Fibroblast of upper back skin (primary cell): ENCODE measurements at regions not wholly inside any gene's neighbourhood (a gene's known extent, or its start where the extent isn't known, plus 50 kb on each side); places are given as distances from the start of the nearest gene placed in this dataset.

Experiments used
- DNase-seq: peaks from one replicate; pipeline ENCODE4 v3.0.0-alpha.2; 2013

DNA sequence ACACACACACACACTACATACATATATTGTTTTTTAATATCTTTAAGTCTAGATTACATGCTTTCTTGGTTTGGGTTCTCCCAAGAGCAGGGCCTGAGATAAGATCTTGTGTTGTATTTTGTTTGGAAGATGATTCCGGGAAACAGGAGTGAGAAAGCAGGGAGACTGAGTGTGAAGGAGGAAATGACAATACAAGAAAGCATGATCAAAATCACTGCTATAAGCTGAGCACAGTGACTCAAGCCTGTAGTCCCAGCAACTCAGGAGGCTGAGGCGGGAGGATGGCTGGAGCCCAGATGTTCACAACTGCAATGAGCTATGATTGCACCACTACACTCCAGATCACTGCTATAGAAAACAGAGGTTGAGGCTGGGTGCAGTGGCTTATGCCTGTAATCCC, 267.6 kb downstream of the SKIDA1 start:
- peak; percentile 13 for DNase-seq

DNA sequence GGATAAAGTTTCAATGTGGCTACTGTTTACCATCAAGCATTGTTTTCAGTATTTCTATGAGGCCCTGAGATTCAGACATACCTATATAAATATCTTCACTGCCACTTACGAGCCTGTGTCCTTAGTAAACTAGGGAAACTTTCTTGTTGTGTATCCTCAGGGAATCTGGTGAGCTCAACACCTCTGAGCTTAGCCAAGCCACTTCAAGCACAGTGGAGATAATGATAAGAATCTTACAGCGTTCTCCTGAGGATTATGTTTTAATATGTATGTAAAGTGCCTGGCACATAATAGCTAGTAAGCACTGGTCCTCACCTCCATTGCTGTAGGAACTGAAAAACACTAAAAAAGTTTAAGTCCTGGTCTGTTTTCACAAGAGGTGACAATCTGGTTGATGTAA, 268.3 kb downstream of the SKIDA1 start:
- DNase-seq: no peak

DNA sequence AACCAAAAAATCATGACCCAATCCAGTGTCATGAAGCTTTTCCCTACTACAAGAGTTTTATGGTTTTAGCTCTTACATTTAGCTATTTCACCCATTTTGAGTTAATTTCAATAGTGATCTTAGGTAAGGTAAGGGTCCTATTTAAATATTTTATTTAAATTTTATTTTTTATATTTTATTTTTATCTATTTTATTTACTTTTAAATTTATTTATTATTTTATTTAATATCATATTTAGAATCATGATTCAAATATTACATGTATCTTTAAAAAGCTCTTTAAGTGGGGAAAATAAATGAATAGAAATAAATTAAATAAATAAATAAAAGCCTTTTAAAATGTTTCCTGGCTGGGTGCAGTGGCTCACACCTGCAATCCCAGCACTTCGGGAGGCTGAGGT, 276.0 kb downstream of the SKIDA1 start:
- DNase-seq: no peak

DNA sequence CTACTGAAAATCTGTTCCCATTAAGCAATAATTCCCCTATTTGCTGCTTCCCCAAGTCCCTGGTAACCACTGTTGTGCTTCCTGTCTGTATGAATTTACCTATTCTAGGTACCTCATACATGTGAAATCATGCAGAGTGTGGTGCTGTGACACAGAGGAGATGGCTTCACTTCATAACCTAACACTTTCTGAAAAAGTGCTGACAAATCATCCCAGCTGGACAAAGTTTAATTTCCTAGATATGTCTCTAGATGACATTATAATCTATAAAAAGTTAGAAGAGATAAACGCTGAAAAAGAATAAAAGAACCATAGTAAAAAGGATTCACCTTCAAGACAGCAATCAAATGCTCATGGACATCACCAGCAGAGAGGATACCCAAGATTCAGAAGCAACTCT, 277.9 kb downstream of the SKIDA1 start:
- no peak for DNase-seq

DNA sequence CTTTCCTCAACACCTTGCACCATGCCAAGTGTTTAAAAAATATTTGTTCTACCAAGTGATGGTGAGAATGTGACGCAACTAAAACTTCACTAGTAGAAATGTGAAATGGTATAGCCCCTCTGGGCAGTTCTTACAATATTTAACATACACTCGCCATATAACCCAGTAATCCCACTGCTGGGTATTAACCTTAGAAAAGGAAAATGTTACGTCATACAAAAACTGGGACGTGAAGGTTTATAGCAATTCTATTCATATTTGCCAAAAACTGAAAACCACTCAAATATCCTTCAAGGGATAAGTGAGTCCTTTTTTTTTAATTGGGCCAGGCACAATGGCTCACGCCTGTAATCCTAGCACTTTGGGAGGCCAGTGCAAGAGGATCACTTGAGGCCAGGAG, 279.3 kb downstream of the SKIDA1 start:
- DNase-seq: no peak

DNA sequence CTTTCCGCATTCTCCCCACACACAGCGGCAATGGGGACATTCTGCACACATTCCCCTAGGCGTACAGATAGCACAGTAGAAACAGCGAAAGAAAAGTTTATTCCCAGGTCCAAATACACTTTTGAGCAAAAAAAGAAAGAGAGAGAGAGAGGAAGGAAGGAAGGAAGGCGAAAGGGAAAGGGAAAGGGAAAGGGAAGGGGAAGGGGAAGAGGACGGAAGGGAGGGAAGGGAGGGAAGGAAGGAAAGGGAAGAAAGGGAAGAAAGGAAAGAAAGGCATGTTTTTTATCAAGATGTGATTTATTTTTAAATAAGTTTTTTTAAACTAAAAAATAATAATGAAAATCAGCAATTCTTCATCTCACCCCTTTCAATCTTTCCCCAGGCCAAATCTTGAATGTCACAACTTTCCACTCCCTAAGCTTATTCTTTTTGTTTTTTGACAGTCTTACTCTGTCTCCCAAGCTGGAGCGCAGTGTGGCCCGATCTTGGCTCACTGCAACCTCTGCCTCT, 281.7 kb downstream of the SKIDA1 start:
- DNase-seq: no peak

DNA sequence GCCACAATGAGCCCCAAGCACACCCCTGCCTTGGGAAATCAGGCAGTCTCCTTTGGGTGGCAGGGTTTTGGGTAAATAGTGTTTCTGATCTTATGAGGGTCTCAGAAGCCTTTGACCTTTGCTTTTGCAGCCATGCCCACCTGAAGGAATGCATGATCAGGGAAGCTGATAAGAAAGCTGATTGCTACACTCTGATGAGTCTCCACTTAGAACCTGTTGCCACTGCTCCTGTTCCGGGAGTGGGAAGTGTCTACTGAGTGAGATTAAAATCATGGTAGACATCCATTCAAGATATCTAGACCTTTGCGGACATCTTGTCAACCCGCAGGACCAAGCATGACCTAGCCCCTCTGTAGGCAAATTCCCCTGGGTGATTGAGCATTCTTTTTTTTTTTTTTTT, 282.6 kb downstream of the SKIDA1 start:
- no peak for DNase-seq

DNA sequence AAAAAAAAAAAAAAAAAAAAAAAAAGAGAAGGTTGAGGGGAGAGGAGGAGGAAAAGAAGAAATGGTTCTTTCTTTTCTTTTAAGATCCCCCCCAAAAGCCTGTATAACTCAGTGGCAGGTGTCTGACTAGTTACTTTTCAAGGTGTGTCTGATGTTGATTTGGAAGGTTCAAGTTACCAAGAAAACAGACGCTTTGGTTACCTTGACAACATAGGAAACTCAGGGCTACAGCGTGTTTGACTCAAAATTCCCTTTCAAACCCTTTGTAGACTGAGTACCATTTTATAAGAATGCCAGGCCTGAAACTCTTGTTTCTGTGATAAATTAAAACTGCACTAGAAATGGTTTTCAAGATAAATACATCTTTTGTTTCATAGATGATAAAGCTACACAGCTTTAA, 286.8 kb downstream of the SKIDA1 start:
- DNase-seq: no peak

DNA sequence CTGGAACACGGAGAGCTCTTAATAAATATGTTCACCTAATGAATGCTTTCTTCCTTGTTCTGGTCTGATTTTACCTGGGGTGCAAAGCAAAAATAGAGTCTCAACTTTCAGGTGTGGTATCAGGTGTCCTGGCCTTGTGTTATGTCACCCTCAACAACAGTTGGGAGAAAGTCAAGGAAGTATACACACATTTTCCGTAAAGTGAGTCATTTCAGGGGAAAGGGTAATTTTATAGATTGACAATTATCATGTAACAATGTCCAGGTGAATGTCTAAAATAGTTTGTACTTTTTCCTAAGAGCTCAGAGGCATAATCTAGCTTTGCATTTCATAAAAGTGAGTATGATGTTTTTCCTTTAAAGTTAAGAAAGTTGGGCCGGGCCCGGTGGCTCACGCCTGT, 287.4 kb downstream of the SKIDA1 start:
- DNase-seq: no peak

DNA sequence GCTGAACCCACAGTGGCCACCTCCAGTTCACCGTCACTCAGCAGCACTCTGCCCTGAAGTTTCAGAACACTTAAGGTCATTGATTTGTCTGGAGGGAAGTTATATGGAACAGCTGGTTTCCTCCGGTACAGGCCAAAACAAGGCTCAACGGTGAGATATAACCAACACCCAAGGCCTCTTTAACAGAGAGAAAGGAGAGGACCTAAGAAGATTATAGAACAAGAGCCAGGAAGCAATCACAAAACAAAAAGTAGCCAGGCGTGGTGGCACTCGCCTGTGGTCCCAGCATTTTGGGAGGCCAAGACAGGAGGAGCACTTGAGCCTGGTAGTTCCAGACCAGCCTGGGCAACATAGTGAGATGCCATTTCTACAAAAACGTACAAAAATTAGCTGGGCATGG, 290.7 kb downstream of the SKIDA1 start:
- DNase-seq: no peak

DNA sequence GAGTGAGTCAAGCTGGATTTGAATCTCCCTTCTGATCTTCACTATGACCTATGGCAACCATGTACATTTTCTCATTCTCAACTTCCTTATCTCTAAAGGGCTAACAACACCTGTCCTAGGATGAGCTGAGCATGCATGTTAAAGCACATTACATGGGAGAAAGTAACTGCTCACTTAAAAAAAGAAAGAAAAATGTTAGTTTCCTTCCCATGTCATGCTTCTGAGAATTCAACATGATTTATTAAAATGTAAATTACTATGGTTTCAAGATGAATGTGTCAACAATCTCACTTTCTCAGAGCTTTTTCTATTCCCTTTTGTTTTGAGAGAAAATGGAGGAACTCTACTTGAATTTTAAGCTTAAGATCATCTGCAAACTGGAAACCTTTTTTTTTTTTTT, 295.3 kb downstream of the SKIDA1 start:
- DNase-seq: no peak

DNA sequence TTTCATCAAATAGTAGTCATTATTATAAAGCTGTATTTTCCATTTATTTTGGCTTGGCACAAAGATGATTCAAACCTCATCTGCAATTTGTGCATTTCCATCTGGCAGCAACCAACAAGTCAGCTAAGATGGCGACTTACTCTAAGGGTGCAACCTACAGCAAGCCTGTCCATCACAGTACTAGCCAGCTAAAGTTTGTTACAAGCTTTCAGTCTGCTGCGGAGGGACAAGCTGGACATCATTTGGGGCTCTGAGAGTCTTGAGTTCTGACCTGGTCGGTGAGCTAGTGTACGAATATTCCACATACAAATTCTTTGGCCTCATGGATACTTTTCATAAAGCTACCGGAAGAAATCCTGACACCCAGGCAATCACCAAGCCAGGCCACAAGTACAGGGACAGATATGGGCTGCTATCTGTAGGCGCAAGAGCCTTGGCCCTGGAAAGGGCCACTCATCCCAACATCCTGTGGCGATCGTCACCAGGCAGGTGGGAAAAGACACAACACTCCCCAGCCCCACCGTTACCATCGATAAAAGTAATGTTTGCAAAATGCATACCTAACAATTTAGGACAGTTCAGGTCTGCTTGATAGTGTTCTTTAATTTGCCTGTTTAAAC, 307.6 kb downstream of the SKIDA1 start:
- no peak for DNase-seq

DNA sequence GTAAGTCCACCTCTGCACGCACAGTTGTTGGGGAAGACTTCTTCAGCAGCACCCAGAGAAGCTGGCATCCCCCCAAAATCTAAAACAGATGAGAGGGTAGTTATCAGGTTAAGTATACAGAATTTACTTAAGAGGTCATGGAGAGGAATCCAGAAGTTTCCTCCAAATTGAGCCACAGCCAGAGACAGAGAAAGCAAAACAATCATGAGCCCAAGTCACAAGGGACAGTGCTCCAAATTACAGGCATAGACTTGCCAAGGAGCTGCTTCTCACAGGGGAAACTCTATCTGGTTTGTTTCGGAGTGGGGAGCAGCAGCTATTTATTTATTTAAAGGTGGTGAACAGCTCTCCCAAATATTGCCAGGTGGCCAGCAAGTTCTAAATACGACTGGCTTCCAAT, 308.4 kb downstream of the SKIDA1 start:
- DNase-seq: no peak

DNA sequence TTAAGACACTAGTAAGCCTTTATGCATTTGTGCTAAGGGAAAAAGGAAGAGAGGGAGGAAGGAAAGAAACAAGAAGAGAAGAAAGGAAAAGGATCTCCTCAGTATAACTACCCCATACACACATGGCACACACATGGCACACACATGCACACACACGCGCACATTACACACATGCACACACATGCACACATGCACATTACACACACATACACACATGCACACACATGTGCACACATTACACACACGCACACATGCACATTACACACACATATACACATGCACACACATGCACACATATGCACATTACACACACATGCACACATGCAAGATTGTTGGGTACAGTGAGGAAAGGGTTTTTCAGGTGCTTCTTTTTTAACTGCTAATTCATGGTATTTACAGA, 311.2 kb downstream of the SKIDA1 start:
- no peak for DNase-seq

DNA sequence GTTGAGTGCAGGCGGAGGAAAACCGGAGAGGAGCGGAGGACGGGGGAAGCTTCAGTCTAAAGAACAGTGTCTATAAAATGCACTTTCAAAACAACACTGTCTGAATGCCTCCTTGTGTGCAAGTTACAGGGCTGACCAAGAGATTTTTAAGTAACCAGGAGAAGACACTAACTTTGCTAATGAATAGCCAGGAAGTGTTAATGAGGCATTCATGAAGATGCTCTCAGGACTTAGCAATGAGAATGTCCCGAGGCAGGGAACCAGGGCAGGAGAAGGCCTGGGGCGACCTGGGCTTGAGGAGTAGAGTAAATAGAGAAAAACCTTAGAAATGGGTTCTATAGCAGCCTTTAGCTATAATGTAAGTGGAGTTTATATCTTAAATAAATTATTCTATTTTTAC, 312.1 kb downstream of the SKIDA1 start:
- DNase-seq: no peak

DNA sequence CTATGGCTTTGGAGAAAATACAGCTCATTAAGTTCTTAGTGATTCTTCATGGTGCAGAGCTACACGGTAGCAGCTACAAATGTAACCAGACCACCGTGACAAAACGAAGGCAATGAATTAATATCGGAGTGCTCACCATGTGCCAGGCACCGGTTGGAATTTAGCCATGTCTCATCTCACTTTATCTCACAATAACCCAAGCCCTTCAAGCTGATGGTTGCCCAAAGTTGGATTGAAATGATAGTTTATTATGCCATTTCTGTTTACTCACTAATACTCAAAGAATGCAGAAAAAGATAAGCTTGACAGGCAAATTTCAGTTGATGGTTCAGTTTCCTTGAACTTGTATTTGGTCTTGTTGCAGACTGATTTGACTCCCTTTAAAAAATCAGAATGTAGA, 312.6 kb downstream of the SKIDA1 start:
- no peak for DNase-seq

DNA sequence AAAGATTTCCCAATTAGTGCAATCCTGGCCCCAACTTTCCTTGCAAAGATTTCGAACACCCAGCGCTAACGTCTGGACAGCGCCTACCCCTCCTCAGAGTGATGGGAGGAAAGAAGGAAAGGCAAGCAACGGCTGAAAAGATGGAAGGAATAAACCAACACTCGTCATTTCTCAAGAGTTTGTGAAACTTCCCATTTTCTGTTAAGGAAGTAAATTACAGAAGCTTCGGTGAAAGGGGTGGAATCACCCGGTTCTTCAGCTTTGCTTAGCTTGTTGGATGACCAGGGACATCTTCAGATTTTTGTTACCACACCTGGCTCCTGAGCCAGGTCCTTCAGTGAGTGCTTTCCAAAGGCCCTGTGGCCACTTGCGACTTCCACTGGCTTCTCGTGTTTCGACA, 313.1 kb downstream of the SKIDA1 start:
- no peak for DNase-seq

DNA sequence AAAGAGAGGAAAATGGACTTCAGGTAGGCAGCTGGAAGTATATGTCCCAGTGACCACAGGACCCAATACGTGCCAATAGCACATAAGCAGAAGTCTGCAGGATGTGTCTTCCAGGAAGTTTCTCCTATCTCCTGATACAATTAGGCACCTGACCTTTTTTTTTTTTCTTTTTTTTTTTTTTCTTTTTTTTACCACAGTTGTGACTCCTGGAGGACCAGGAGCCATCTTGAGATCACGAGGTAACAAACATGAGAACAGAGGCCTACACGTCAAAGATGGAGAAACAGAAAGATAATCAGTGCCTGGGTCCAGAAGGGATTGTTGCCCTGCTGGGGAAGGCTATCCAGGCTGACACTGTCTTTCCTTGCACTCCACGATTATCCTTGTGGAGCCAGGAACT, 312.4 kb upstream of the NEBL start:
- no peak for DNase-seq

DNA sequence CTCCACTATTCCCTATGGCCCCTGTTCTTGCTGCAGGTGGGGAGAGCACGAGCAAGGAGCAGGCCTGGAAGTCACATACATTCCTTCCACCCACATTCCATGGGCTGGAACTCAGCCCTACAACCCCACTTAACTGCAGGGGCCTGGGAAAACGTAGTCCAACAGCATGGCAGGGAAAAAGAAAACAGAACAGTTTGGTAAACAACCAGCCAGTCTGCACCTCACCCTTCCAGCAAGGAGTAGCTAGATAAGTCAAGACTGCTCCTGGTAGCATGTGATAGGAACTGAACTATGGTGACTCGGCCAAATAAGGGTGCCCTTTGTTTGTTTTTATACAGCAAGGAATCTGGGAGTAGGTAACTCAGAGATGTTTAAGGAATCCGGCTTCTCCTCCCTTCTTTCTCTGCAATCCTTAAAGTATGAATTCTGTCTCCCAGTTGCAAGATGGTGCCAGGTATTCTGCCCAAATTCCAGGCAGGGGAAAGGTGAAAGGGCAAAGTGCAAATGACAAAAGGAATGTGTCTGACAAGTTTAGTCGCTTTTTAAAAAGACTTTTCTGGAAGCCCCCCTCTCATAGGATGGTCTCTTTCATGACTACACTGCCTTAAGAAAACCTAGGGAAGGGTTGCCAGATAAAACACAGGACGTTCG, 311.7 kb upstream of the NEBL start:
- no peak for DNase-seq

DNA sequence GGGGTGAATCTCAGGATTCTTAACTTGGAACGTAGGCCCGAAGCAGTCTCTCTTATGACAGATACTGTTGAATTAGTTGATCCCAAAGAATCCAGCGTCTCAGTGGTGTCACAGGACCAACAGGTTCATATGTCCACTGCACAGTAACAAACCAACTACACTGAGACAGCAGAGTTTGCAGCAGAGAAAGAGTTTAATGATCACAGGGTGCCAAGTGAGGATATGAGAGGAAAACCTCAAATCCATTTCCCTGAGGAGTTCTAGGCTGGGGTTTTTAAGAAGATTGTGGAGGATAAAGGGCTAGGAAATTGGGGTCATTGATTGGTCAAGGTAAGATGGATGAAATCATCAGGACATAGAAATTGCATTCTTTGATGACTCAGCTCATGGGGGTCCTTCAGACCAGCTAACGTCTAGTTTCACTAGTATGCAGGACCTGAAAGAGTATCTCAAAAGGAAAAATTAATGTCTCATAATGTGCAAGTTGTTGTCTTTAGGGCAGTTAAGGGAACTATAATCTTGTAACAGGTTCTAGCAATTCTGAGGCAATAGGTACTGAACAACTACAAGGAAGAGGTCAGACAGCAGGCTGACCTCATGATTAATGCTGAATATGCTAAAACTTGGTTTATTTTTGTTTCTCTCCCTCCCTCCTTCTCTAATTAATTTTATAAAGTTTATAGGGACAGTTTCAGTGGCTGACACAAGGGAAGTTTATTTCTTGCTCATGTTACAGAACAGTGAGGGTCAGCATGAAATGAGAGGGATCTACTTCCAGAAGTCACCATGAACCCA, 310.9 kb upstream of the NEBL start:
- no peak for DNase-seq

DNA sequence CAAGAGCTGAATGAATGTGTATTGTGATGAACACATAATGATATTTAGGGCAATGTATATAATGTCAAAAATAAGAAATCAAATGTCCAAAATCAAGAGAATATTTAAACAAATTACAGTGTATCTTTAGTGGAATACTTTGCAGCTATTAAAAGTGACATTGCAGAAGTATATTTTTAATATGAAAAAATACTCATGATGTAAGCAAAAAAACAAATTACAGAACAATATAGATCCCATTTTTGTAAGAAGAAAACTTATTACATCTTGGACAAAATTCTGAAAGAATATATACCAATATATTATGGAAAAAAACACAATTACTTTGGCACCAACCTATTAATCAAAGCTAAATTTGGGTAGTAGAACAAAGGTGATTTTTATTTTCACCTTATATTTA, 308.2 kb upstream of the NEBL start:
- no peak for DNase-seq

DNA sequence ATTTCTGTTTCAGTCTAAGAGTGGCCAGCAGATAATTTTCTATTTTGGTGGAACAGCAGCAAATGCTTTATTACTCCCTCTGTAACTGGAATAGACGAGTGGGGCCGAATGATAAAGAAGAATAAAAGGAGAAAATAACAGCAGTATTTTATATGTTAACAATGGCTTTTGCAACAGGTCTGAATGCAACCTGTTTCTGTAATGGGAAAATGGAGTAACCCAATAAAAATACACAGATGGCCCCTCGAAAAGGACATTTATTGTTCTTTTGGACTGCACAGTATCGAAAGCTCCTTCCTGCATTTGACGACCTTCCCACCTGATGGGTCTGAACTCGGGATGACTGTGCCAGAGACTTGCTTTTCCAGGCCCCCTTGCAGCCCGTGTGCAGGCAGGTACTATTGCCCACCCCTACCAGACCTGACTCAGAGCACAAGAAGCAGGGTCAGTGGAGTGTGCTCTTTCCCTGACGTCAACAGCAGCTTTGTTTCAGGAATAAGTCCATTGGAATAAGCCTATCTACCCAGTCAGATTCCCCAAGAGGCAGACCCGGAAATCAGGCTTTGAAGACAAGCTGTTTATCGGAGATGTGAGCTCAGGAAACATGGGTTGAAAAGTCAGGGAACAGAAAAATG, 306.5 kb upstream of the NEBL start:
- DNase-seq: no peak

DNA sequence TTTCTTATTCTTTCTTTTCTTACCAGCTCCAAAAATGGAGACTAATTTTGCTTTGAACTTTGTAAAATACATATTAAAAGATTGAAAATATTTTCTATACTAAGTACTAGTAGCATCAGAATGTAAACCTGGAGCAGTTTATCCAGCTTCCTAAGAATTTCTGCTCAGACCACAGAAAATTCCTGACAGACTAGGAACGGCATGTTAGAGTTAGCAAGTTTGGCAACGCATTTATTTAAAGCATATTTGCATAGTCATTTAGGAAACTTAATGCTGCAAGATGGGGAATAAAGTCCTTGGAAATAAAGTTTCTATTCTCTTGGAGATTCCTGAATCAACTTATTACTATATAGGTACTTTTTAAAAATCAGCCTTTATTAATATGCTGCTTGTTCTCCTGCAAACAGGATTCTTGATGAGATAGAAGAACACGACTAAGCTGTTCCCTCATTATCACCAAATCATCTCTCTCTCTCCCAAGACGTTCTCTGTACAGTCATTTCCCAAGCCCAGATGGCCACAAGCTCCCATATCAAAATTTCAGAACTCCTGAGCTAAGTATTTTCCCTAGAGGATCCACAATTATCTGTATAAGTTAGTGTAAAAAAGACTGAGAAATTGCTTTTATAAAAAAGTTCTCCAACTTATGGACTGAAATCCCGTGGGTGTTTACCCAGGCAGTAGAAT, 305.8 kb upstream of the NEBL start:
- DNase-seq: peak; percentile 49
